HCT116 (cell line): ENCODE measurements at regions not wholly inside any gene's neighbourhood (a gene's known extent, or its start where the extent isn't known, plus 50 kb on each side); places are given as distances from the start of the nearest gene placed in this dataset.

ENCODE experiments used
- ATAC-seq: fragments of 200-7000 bp; cut with Tn5 transposase; 2 replicates; pipeline ENCODE4 v1.9.1; 2020; ENCODE audit warnings: mild to moderate bottlenecking, moderate library complexity
- BruUV-seq: library from RNA; stranded (reverse); fragments of 400-500 nt; replicated peaks from 2 replicates; lab custom pipeline; 2021; lab: Mats Ljungman, UMichigan
- CTCF ChIA-PET: fragments of 300-600 bp; sonication (Branson Sonifier 250); formaldehyde crosslinking; loops from one replicate; lab custom pipeline; 2021; ENCODE audit warnings: antibody characterized with exemption; lab: Charles Lee
- POLR2A ChIA-PET: fragments of 300-600, 350-600 bp; sonication (Branson Sonifier 250); formaldehyde crosslinking; loops from one replicate; lab custom pipeline; 2021; ENCODE audit warnings: antibody characterized with exemption; lab: Charles Lee
- RAD21 ChIA-PET, 2 experiments: fragments of 300-600 bp; sonication (Branson Sonifier 250); formaldehyde crosslinking; loops; one replicate each; lab custom pipeline; 2023; ENCODE audit warnings: low total read pairs in 2 of 2; ENCODE audit not compliant: uncharacterized antibody in 2 of 2, unreplicated experiment in 2 of 2, low non-redundant PET in 1 of 2; lab: Charles Lee
- DNase-seq: peaks from one replicate; pipeline ENCODE4 v3.0.0-alpha.2; 2010; ENCODE audit warnings: low read depth, low spot score
- H2AFZ ChIP-seq: fragments of 200-600 bp; shearing (Covaris generic), sonication (generic); 2 replicates; pipeline ENCODE4 v1.6.1; 2017; ENCODE audit warnings: low read depth, mixed run types, mixed read lengths, antibody characterized with exemption, low read length; ENCODE audit not compliant: poor library complexity, severe bottlenecking
- H3K27ac ChIP-seq: 2 replicates; pipeline ENCODE4 v1.5.1; 2012; ENCODE audit warnings: low read depth, low read length
- H3K27me3 ChIP-seq: fragments of 200-600 bp; sonication (generic); 2 replicates; pipeline ENCODE4 v1.6.1; 2016; ENCODE audit warnings: mixed run types, low read length, mixed read lengths; ENCODE audit not compliant: insufficient read depth
- H3K36me3 ChIP-seq, 2 experiments: fragments of 200-500 bp in 1 of 2; fragments of 200-600 bp in 1 of 2; sonication (Bioruptor generic) in 1 of 2; sonication (generic) in 1 of 2; 2 replicates each; pipeline versions ENCODE4 v1.5.1 to v1.6.1; 2014 to 2016; ENCODE audit warnings: low read length in 2 of 2, inconsistent platforms in 1 of 2, mixed read lengths in 1 of 2, mixed run types in 1 of 2; ENCODE audit not compliant: insufficient read depth in 2 of 2, control insufficient read depth in 1 of 2
- H3K4me1 ChIP-seq, 2 experiments: fragments of 200-600 bp in 1 of 2; sonication (generic) in 1 of 2; 2 replicates each; pipeline versions ENCODE4 v1.5.1 to v1.6.1; 2012 to 2017; ENCODE audit warnings: low read length in 2 of 2, inconsistent platforms in 1 of 2, mild to moderate bottlenecking in 1 of 2, mixed read lengths in 1 of 2, mixed run types in 1 of 2, moderate library complexity in 1 of 2; ENCODE audit not compliant: insufficient read depth in 2 of 2, control insufficient read depth in 1 of 2
- H3K4me2 ChIP-seq: fragments of 200-600 bp; sonication (generic); 2 replicates; pipeline ENCODE4 v1.6.1; 2017; ENCODE audit warnings: mixed run types, low read length, mixed read lengths
- H3K4me3 ChIP-seq, 2 experiments: fragments of 200-600 bp in 1 of 2; sonication (generic) in 1 of 2; replicated peaks in 1 of 2; 2 replicates each; pipeline ENCODE4 v1.5.1; 2011 to 2016; ENCODE audit warnings: low read length in 2 of 2, control low read depth in 1 of 2, low read depth in 1 of 2, mild to moderate bottlenecking in 1 of 2, mixed read lengths in 1 of 2, mixed run types in 1 of 2
- H3K79me2 ChIP-seq: fragments of 200-600 bp; sonication (generic); 2 replicates; pipeline ENCODE4 v1.6.1; 2017; ENCODE audit warnings: mild to moderate bottlenecking, mixed run types, low read length, moderate library complexity, mixed read lengths; ENCODE audit not compliant: insufficient read depth
- H3K9ac ChIP-seq: fragments of 200-600 bp; sonication (generic); 2 replicates; pipeline ENCODE4 v1.6.1; 2016; ENCODE audit warnings: low read length, mixed read lengths
- H3K9me2 ChIP-seq: fragments of 200-600 bp; sonication (generic), shearing (Covaris generic); 2 replicates; pipeline ENCODE4 v1.6.1; 2017; ENCODE audit warnings: mixed run types, mild to moderate bottlenecking, moderate library complexity; ENCODE audit not compliant: insufficient read depth
- H3K9me3 ChIP-seq, 2 experiments: fragments of 200-500 bp in 1 of 2; fragments of 200-600 bp in 1 of 2; sonication (Bioruptor generic) in 1 of 2; sonication (generic) in 1 of 2; 2 replicates each; pipeline ENCODE4 v1.6.1; 2014 to 2017; ENCODE audit warnings: low read length in 2 of 2, mixed read lengths in 2 of 2, inconsistent platforms in 1 of 2, low read depth in 1 of 2, mild to moderate bottlenecking in 1 of 2, mixed run types in 1 of 2, moderate library complexity in 1 of 2; ENCODE audit not compliant: control insufficient read depth in 1 of 2, insufficient read depth in 1 of 2
- H4K20me1 ChIP-seq: fragments of 200-600 bp; sonication (generic), shearing (Covaris generic); 2 replicates; pipeline ENCODE4 v1.6.1; 2017; ENCODE audit warnings: mixed run types, mild to moderate bottlenecking, moderate library complexity; ENCODE audit not compliant: insufficient read depth
- ATF3 ChIP-seq: IDR thresholded peaks from 2 replicates; pipeline ENCODE4 v1.6.1; 2012
- CBX3 ChIP-seq: IDR thresholded peaks from 2 replicates; pipeline ENCODE4 v1.6.1; 2012; ENCODE audit warnings: low read depth
- CEBPB ChIP-seq: IDR thresholded peaks from 2 replicates; pipeline ENCODE4 v1.6.1; 2012; ENCODE audit warnings: low read depth
- CTCF ChIP-seq, 3 experiments: fragments of 200-600 bp in 1 of 3; sonication (generic) in 1 of 3; IDR thresholded peaks in 2 of 3; conservative IDR thresholded peaks in 1 of 3; 2 replicates each; pipeline ENCODE4 v1.5.1; 2012 to 2017; ENCODE audit warnings: low read depth in 2 of 3, low read length in 2 of 3, antibody characterized with exemption in 1 of 3, borderline replicate concordance in 1 of 3, control low read depth in 1 of 3, mild to moderate bottlenecking in 1 of 3, mixed read lengths in 1 of 3, mixed run types in 1 of 3, moderate library complexity in 1 of 3; ENCODE audit not compliant: insufficient read depth in 1 of 3
- EGR1 ChIP-seq: IDR thresholded peaks from 2 replicates; pipeline ENCODE4 v1.6.1; 2012; ENCODE audit warnings: low read depth
- ELF1 ChIP-seq: IDR thresholded peaks from 2 replicates; pipeline ENCODE4 v1.6.1; 2012; ENCODE audit warnings: low read depth, borderline replicate concordance
- EZH2phosphoT487 ChIP-seq: fragments of 200-600 bp; IDR thresholded peaks from 2 replicates; pipeline ENCODE4 v1.6.1; 2018; ENCODE audit warnings: antibody characterized with exemption, borderline replicate concordance
- FOSL1 ChIP-seq: IDR thresholded peaks from 2 replicates; pipeline ENCODE4 v1.6.1; 2012; ENCODE audit warnings: low read depth
- POLR2A ChIP-seq: IDR thresholded peaks from 2 replicates; pipeline ENCODE4 v1.7.0; 2011; ENCODE audit warnings: borderline replicate concordance; ENCODE audit not compliant: insufficient read depth, insufficient read length; ENCODE audit errors: extremely low read depth
- POLR2AphosphoS5 ChIP-seq: IDR thresholded peaks from 2 replicates; pipeline ENCODE4 v1.6.1; 2011; ENCODE audit warnings: mild to moderate bottlenecking, low read depth, low read length, moderate library complexity
- RAD21 ChIP-seq: IDR thresholded peaks from 2 replicates; pipeline ENCODE4 v1.6.1; 2012; ENCODE audit warnings: low read depth, mild to moderate bottlenecking
- REST ChIP-seq: IDR thresholded peaks from 2 replicates; pipeline ENCODE4 v1.6.1; 2012; ENCODE audit warnings: low read depth
- SP1 ChIP-seq: IDR thresholded peaks from 2 replicates; pipeline ENCODE4 v1.6.1; 2012; ENCODE audit warnings: low read depth
- SRF ChIP-seq: IDR thresholded peaks from 2 replicates; pipeline ENCODE4 v1.6.1; 2012; ENCODE audit warnings: low read depth
- TCF7L2 ChIP-seq: IDR thresholded peaks from 2 replicates; pipeline ENCODE4 v1.7.0; 2011; ENCODE audit warnings: borderline replicate concordance, inconsistent platforms; ENCODE audit not compliant: insufficient read depth, insufficient read length; ENCODE audit errors: extremely low read depth
- YY1 ChIP-seq: IDR thresholded peaks from 2 replicates; pipeline ENCODE4 v1.6.1; 2011; ENCODE audit warnings: low read length, low read depth, moderate library complexity, mild to moderate bottlenecking; ENCODE audit not compliant: insufficient replicate concordance; ENCODE audit errors: extremely low read depth
- intact Hi-C: fragments of 100-400 bp; cut with micrococcal nuclease; formaldehyde crosslinking; loops from 2 replicates; pipeline ENCODE4 v1.10.0; 2022

GRCh38 chr11:13065200-13065787 is 56.2 kb downstream of the RASSF10 start:
- Histone ChIP-seq H3K9me3 (no peaks in the 10 kb centered on the region; a peak in 1 of 4 replicates), H3K4me2 (no peak overlapping the region), H3K4me3 (no peak overlapping the region), H3K9ac (no peak overlapping the region), H3K27me3 (no peaks in the 10 kb centered on the region), H3K4me1 (no peaks in the 10 kb centered on the region), H3K36me3 (no peaks in the 10 kb centered on the region), H3K79me2 (no peaks in the 10 kb centered on the region), H3K27ac (no peak overlapping the region), H2AFZ (no peak overlapping the region), H3K9me2 (no peaks in the 10 kb centered on the region), H4K20me1 (no peaks in the 10 kb centered on the region)
- DNase-seq, result no peak
- CTCF ChIA-PET, result no interaction called here
- RAD21 ChIA-PET, result no interaction called here
- ATAC-seq, result no peak
- BruUV-seq, result no TSS peak
- POLR2A ChIA-PET, result no interaction called here
- intact Hi-C loops, result no loop called here
- TF ChIP-seq POLR2AphosphoS5 (no peak), CBX3 (no peak)
- TF ChIP-seq, all 23 proteins: peak for 0

- H3K9me3 ChIP-seq, result no peaks in the 10 kb centered on the region; a peak in 1 of 4 replicates
- no peaks in the 10 kb centered on the region for H3K79me2 ChIP-seq
- H3K4me1 ChIP-seq, result peaks cover 3 to 6% of the 10 kb centered on the region in 2 experiments
- no peaks in the 10 kb centered on the region for H3K9me2 ChIP-seq
- H3K36me3 ChIP-seq, result no peaks in the 10 kb centered on the region
- no TSS peak for BruUV-seq
- H3K27ac ChIP-seq, result no peak overlapping the region
- no peaks in the 10 kb centered on the region for H4K20me1 ChIP-seq
- ChIA-PET POLR2A (no interaction called here), RAD21 (no interaction called here), CTCF (no interaction called here)
- no peak overlapping the region for H3K4me3 ChIP-seq
- no peak overlapping the region for H2AFZ ChIP-seq
- no peak for TF ChIP-seq YY1
- no peak for TF ChIP-seq TCF7L2
- TF ChIP-seq FOSL1, result no peak
- TF ChIP-seq CBX3, result no peak
- TF ChIP-seq CEBPB, result no peak
- no peak for TF ChIP-seq ATF3
- TF ChIP-seq EZH2phosphoT487, result no peak
- no peak for TF ChIP-seq ELF1
- TF ChIP-seq SRF, result no peak
- TF ChIP-seq EGR1, result no peak
- no peak for TF ChIP-seq REST
- no peak for TF ChIP-seq SP1
- no peak for TF ChIP-seq CTCF (IDR thresholded peaks at IDR 0.05 in 2 of 3, conservative IDR thresholded peaks at IDR 0.05 in 1 of 3; ENCODE audit: borderline replicate concordance in 1 of 3, insufficient read depth in 1 of 3, low read depth in 2 of 3, low read length in 2 of 3)
- no peak for TF ChIP-seq POLR2A
- TF ChIP-seq POLR2AphosphoS5, result no peak
- TF ChIP-seq RAD21, result no peak
- no peaks in the 10 kb centered on the region for H3K27me3 ChIP-seq
- intact Hi-C loops, result no loop called here
- H3K9ac ChIP-seq, result no peak overlapping the region
- no peak overlapping the region for H3K4me2 ChIP-seq
- no peak for DNase-seq
- ATAC-seq, result no peak
Measured at GRCh38 chr11:13068211-13068610, 59.1 kb downstream of the RASSF10 start.
